ENCODE measurements at regions not wholly inside any gene's neighbourhood (a gene's known extent, or its start where the extent isn't known, plus 50 kb on each side); places are given as distances from the start of the nearest gene placed in this dataset.

- TF ChIP-seq CTCF (IDR thresholded peaks at IDR 0.05) (no peak), POLR2A (IDR thresholded peaks at IDR 0.05) (no peak)
Measured at GRCh38 chr21:27380303-27380702, 413.4 kb upstream of the ADAMTS5 start.
